Osteoblast (primary cell): ENCODE measurements at regions not wholly inside any gene's neighbourhood (a gene's known extent, or its start where the extent isn't known, plus 50 kb on each side); places are given as distances from the start of the nearest gene placed in this dataset.

Experiments
- DNase-seq: peaks from one replicate; pipeline ENCODE4 v3.0.0; 2011; ENCODE audit warnings: low spot score, mixed read lengths; ENCODE audit not compliant: insufficient read length; ENCODE audit errors: missing footprints
- H2AFZ ChIP-seq: 2 replicates; pipeline ENCODE4 v1.6.0; 2011; ENCODE audit warnings: mild to moderate bottlenecking, low read length
- H3K27ac ChIP-seq: 2 replicates; pipeline ENCODE4 v1.5.1; 2011; ENCODE audit warnings: mild to moderate bottlenecking, low read depth, low read length, moderate library complexity
- H3K27me3 ChIP-seq: 2 replicates; pipeline ENCODE4 v1.6.0; 2012; ENCODE audit warnings: mild to moderate bottlenecking, control low read depth, inconsistent platforms, low read length, moderate library complexity; ENCODE audit not compliant: insufficient read depth
- H3K36me3 ChIP-seq: 2 replicates; pipeline ENCODE4 v1.5.1; 2011; ENCODE audit warnings: mild to moderate bottlenecking, low read length, control low read depth, moderate library complexity; ENCODE audit not compliant: insufficient read depth
- H3K4me1 ChIP-seq: 2 replicates; pipeline ENCODE4 v1.5.1; 2011; ENCODE audit warnings: mild to moderate bottlenecking, low read length, control low read depth, moderate library complexity; ENCODE audit not compliant: insufficient read depth
- H3K4me2 ChIP-seq: 2 replicates; pipeline ENCODE4 v1.6.0; 2011; ENCODE audit warnings: mild to moderate bottlenecking, low read length; ENCODE audit not compliant: insufficient read depth
- H3K4me3 ChIP-seq: fragments of 200-600 bp; sonication (generic); 3 replicates; pipeline ENCODE4 v1.5.1; 2012; ENCODE audit warnings: mild to moderate bottlenecking, low read length, inconsistent platforms; ENCODE audit not compliant: insufficient read depth
- H3K79me2 ChIP-seq: 2 replicates; pipeline ENCODE4 v1.6.0; 2012; ENCODE audit warnings: mild to moderate bottlenecking, low read length, control low read depth, inconsistent platforms; ENCODE audit not compliant: insufficient read depth
- H3K9me3 ChIP-seq: 2 replicates; pipeline ENCODE4 v1.5.1; 2011; ENCODE audit warnings: low read depth, low read length, control low read depth
- H4K20me1 ChIP-seq: 2 replicates; pipeline ENCODE4 v1.6.0; 2012; ENCODE audit warnings: mild to moderate bottlenecking, low read length, control low read depth; ENCODE audit not compliant: insufficient read depth
- TF ChIP-seq, protein P1 (sequence below): IDR thresholded peaks from 2 replicates; pipeline ENCODE4 v1.5.1; 2011; ENCODE audit warnings: mild to moderate bottlenecking, low read depth, low read length, moderate library complexity; ENCODE audit errors: extremely low read depth

GRCh38 chr1:104629589-104629988, 879.9 kb downstream of the AMY1C start:
- Histone ChIP-seq H3K4me1 (no peaks in the 10 kb centered on the region), H4K20me1 (no peaks in the 10 kb centered on the region), H3K4me2 (no peak overlapping the region), H3K79me2 (no peaks in the 10 kb centered on the region), H3K27ac (no peak overlapping the region), H2AFZ (no peak overlapping the region), H3K27me3 (no peaks in the 10 kb centered on the region), H3K9me3 (no peaks in the 10 kb centered on the region), H3K4me3 (no peak overlapping the region), H3K36me3 (no peaks in the 10 kb centered on the region)
- no peak for DNase-seq
- TF ChIP-seq, protein P1, sequence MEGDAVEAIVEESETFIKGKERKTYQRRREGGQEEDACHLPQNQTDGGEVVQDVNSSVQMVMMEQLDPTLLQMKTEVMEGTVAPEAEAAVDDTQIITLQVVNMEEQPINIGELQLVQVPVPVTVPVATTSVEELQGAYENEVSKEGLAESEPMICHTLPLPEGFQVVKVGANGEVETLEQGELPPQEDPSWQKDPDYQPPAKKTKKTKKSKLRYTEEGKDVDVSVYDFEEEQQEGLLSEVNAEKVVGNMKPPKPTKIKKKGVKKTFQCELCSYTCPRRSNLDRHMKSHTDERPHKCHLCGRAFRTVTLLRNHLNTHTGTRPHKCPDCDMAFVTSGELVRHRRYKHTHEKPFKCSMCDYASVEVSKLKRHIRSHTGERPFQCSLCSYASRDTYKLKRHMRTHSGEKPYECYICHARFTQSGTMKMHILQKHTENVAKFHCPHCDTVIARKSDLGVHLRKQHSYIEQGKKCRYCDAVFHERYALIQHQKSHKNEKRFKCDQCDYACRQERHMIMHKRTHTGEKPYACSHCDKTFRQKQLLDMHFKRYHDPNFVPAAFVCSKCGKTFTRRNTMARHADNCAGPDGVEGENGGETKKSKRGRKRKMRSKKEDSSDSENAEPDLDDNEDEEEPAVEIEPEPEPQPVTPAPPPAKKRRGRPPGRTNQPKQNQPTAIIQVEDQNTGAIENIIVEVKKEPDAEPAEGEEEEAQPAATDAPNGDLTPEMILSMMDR, result no peak

GRCh38 chr1:104630567-104631149, 881.0 kb downstream of the AMY1C start:
- Histone ChIP-seq H3K27me3 (no peaks in the 10 kb centered on the region), H3K4me2 (no peak overlapping the region), H4K20me1 (no peaks in the 10 kb centered on the region), H3K79me2 (no peaks in the 10 kb centered on the region), H3K27ac (no peak overlapping the region), H2AFZ (no peak overlapping the region), H3K4me1 (no peaks in the 10 kb centered on the region), H3K4me3 (no peak overlapping the region), H3K9me3 (no peaks in the 10 kb centered on the region), H3K36me3 (no peaks in the 10 kb centered on the region)
- peak; percentile 10 for DNase-seq
- TF ChIP-seq, protein P1, result no peak

DNA sequence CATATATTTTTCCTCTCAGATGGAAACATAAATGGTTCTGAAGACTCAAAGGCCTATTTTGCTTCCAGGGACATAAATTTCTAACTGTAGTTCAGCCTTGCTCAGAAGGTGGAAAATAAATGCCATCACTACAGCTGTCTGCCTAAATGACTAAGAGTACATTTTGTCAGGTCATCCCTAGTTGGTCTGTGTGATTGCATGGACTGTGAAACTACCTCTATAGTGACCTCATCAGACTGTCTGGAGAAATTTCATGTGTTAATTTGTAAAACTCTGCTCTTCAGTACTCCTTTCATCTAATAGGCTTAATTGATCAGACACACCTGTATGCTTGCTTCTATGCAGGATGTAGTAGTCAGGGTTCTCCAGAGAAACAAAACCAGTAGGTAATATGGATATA, 886.9 kb downstream of the AMY1C start:
- Histone ChIP-seq H3K27ac (no peak overlapping the region), H3K79me2 (no peaks in the 10 kb centered on the region), H3K4me1 (no peaks in the 10 kb centered on the region), H3K9me3 (no peaks in the 10 kb centered on the region), H3K27me3 (no peaks in the 10 kb centered on the region), H3K36me3 (no peaks in the 10 kb centered on the region), H3K4me3 (no peak overlapping the region), H2AFZ (no peak overlapping the region), H4K20me1 (no peaks in the 10 kb centered on the region), H3K4me2 (no peak overlapping the region)
- DNase-seq, result no peak
- TF ChIP-seq, protein P1, result no peak

GRCh38 chr1:104646233-104646632, 896.5 kb downstream of the AMY1C start:
- H3K4me3 ChIP-seq, result no peak overlapping the region
- H3K27me3 ChIP-seq, result no peaks in the 10 kb centered on the region
- no peaks in the 10 kb centered on the region for H3K36me3 ChIP-seq
- no peak overlapping the region for H3K4me2 ChIP-seq
- no peak for DNase-seq
- no peaks in the 10 kb centered on the region for H3K9me3 ChIP-seq
- H3K4me1 ChIP-seq, result no peaks in the 10 kb centered on the region
- no peaks in the 10 kb centered on the region for H4K20me1 ChIP-seq
- TF ChIP-seq, protein P1, result no peak
- no peaks in the 10 kb centered on the region for H3K79me2 ChIP-seq
- H2AFZ ChIP-seq, result no peak overlapping the region
- H3K27ac ChIP-seq, result no peak overlapping the region
